AG09319 (cell line): ENCODE measurements at regions not wholly inside any gene's neighbourhood (a gene's known extent, or its start where the extent isn't known, plus 50 kb on each side); places are given as distances from the start of the nearest gene placed in this dataset.

Source experiments
- DNase-seq: peaks from one replicate; pipeline ENCODE4 v3.0.0-alpha.2; 2010; ENCODE audit warnings: low read depth; ENCODE audit errors: extremely low read depth
- CTCF ChIP-seq: IDR thresholded peaks from 2 replicates; pipeline ENCODE4 v1.5.1; 2011; ENCODE audit warnings: low read depth, mild to moderate bottlenecking, inconsistent platforms, low read length, moderate library complexity

- TF ChIP-seq CTCF, result no peak
- no peak for DNase-seq
Measured at GRCh38 chr13:47859165-47859564, 141.9 kb downstream of the SUCLA2 start.

DNA sequence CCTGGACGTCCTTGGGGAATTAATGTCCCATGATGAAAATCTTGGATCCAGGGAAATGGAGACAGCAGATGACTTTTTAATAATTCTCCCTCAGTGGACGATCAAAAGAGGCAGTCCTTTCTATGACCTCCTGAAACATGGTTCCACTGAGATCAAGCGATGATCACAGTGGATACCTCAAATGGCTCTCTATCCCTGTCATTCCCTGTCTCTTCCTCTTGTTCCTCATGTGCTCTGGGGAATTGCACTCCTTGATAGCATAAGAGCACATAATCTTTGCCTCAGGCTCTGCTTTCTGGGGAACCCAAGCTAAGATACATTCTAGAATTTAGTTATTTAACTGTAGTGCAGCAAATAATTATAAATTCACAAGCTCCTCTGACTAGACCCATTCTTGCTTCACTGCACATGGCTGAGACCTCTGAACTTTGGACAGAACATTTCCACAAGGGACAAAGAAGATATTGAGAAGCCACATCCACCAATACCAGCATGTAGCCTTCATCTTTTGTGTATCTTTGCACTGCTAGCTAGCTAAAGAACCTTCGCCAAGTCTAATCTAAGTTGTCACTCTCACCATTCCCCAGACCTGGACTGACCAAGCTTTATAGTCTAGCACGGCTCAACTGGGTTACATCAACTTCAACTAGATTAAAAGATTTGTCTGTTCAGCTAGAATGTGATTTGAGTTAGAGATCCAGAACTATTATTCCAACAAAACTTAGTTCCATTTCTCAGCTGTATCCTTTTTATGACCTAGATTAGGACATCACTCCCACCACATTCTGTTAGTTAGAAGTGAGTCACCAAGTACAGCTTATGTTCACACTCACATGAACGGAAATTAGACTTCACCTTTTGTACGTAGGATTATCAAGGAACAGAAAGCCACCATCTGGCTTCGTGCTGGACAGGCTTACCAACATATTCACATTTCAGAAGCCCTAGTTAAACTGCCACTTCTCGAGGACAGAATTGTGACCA, 142.7 kb downstream of the SUCLA2 start:
- DNase-seq, result no peak
- TF ChIP-seq CTCF, result no peak

GRCh38 chr13:47853236-47853635, 147.8 kb downstream of the SUCLA2 start:
- no peak for DNase-seq

GRCh38 chr13:47846886-47847285, 154.2 kb downstream of the SUCLA2 start:
- TF ChIP-seq CTCF, result no peak
- no peak for DNase-seq

More at GRCh38 chr13:47853236-47853635, 147.8 kb downstream of the SUCLA2 start:
- TF ChIP-seq CTCF, result no peak

DNA sequence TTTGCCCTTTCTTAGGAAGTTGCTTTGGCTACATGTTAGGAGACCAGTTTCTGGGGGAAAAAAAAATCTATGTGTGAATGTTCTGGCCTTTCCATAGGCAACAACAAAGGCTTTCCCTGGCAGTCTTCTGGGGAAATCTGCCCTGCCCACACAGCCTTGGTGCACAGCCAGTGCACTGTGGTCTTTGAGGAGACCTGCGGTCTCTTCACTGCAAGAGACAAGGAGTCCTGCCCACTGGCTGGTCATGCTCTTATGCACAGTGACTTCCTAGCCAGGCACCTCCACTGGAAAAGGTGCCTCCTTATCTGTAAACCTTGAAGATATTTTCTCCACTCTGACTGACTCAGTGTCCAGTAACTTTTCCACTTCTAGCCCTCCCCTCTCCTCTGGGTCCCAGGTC, 155.1 kb downstream of the SUCLA2 start:
- DNase-seq, result no peak
- TF ChIP-seq CTCF, result no peak

- no peak for TF ChIP-seq CTCF
Measured at GRCh38 chr13:47843005-47843404, 158.1 kb downstream of the SUCLA2 start.

GRCh38 chr13:47841151-47841550, 159.9 kb downstream of the SUCLA2 start:
- no peak for TF ChIP-seq CTCF
- DNase-seq, result no peak

More at GRCh38 chr13:47843005-47843404, 158.1 kb downstream of the SUCLA2 start:
- no peak for DNase-seq
